ENCODE measurements at regions not wholly inside any gene's neighbourhood (a gene's known extent, or its start where the extent isn't known, plus 50 kb on each side); places are given as distances from the start of the nearest gene placed in this dataset.
"Not testable (repeated sequence)": the region's sequence is repeated elsewhere in the genome, so short reads cannot be mapped to it uniquely, and the experiment has no call there.

- DNase-seq (ENCODE audit: low spot score) = no peak
Measured at GRCh38 chr3:89628856-89629670, 521.6 kb downstream of the EPHA3 start.

- DNase-seq (ENCODE audit: low spot score) = no peak
Measured at GRCh38 chr3:89635137-89635536, 527.7 kb downstream of the EPHA3 start.

- no peak for DNase-seq (ENCODE audit: low spot score)
Measured at GRCh38 chr3:89644716-89645115, 537.3 kb downstream of the EPHA3 start.

GRCh38 chr3:89649431-89649830 lies 542.0 kb downstream of the EPHA3 start:
- no peak for DNase-seq (ENCODE audit: low spot score)

GRCh38 chr3:89654031-89654430 lies 546.6 kb downstream of the EPHA3 start:
- no peak for DNase-seq (ENCODE audit: low spot score)

- DNase-seq (ENCODE audit: low spot score) = no peak
Measured at GRCh38 chr3:89656388-89656787, 549.0 kb downstream of the EPHA3 start.

- DNase-seq (ENCODE audit: low spot score) = no peak
Measured at GRCh38 chr3:89679686-89680085, 572.3 kb downstream of the EPHA3 start.

- DNase-seq (ENCODE audit: low spot score) = no peak
Measured at GRCh38 chr3:89682556-89682955, 575.1 kb downstream of the EPHA3 start.

GRCh38 chr3:89685731-89686130 lies 578.3 kb downstream of the EPHA3 start:
- DNase-seq (ENCODE audit: low spot score) = no peak

GRCh38 chr3:89690646-89691045 lies 583.2 kb downstream of the EPHA3 start:
- no peak for DNase-seq (ENCODE audit: low spot score)

- no peak for DNase-seq (ENCODE audit: low spot score)
Measured at GRCh38 chr3:89692601-89693000, 585.2 kb downstream of the EPHA3 start.

- DNase-seq (ENCODE audit: low spot score) = no peak
Measured at GRCh38 chr3:89697321-89697916, 590.0 kb downstream of the EPHA3 start.

GRCh38 chr3:89698208-89698830 lies 590.9 kb downstream of the EPHA3 start:
- DNase-seq (ENCODE audit: low spot score) = no peak

GRCh38 chr3:89699229-89699628 lies 591.8 kb downstream of the EPHA3 start:
- no peak for DNase-seq (ENCODE audit: low spot score)

- DNase-seq (ENCODE audit: low spot score) = no peak
Measured at GRCh38 chr3:89699771-89700170, 592.4 kb downstream of the EPHA3 start.

GRCh38 chr3:89702404-89702803 lies 595.0 kb downstream of the EPHA3 start:
- no peak for DNase-seq (ENCODE audit: low spot score)

GRCh38 chr3:89713196-89713595 lies 605.8 kb downstream of the EPHA3 start:
- no peak for DNase-seq (ENCODE audit: low spot score)

GRCh38 chr3:89714237-89714636 lies 606.8 kb downstream of the EPHA3 start:
- no peak for DNase-seq (ENCODE audit: low spot score)

- no peak for DNase-seq (ENCODE audit: low spot score)
Measured at GRCh38 chr3:89740080-89740880, 632.9 kb downstream of the EPHA3 start.

GRCh38 chr3:89740881-89741177 lies 633.4 kb downstream of the EPHA3 start:
- no peak for DNase-seq (ENCODE audit: low spot score)

- no peak for DNase-seq (ENCODE audit: low spot score)
Measured at GRCh38 chr3:89742546-89742945, 635.1 kb downstream of the EPHA3 start.

GRCh38 chr3:89747541-89748278 lies 640.3 kb downstream of the EPHA3 start:
- DNase-seq (ENCODE audit: low spot score) = not testable (repeated sequence)
